HL-60 (cell line): ENCODE measurements at regions not wholly inside any gene's neighbourhood (a gene's known extent, or its start where the extent isn't known, plus 50 kb on each side); places are given as distances from the start of the nearest gene placed in this dataset.

Experiments
- CTCF ChIP-seq: IDR thresholded peaks from one replicate; pipeline ENCODE4 v1.5.1; 2011; ENCODE audit warnings: low read length, control low read depth, inconsistent platforms; ENCODE audit not compliant: insufficient read depth
- GABPA ChIP-seq: IDR thresholded peaks from 2 replicates; pipeline ENCODE4 v1.6.1; 2012; ENCODE audit warnings: low read depth
- POLR2AphosphoS5 ChIP-seq: IDR thresholded peaks from 2 replicates; pipeline ENCODE4 v1.6.1; 2012; ENCODE audit warnings: low read depth

- TF ChIP-seq CTCF (no peak), POLR2AphosphoS5 (no peak), GABPA (no peak)
Measured at GRCh38 chr3:159817126-159817525, 171.5 kb upstream of the IL12A start.
